K562 (cell line): ENCODE measurements at regions not wholly inside any gene's neighbourhood (a gene's known extent, or its start where the extent isn't known, plus 50 kb on each side); places are given as distances from the start of the nearest gene placed in this dataset.

Experiments
- ATAC-seq: fragments of 200-7000 bp; cut with Tn5 transposase; 3 replicates; pipeline ENCODE4 v1.9.1; 2020; ENCODE audit warnings: moderate library complexity
- BruUV-seq: library from RNA; stranded (reverse); fragments of 400-500 nt; replicated peaks from 2 replicates; lab custom pipeline; 2021; lab: Mats Ljungman, UMichigan
- CTCF ChIA-PET: fragments of 300-600 bp; formaldehyde crosslinking; extraction: SDS; loops from one replicate; lab custom pipeline; 2021; ENCODE audit warnings: low intra/inter-chr PET ratio; lab: Yijun Ruan, JAX
- POLR2A ChIA-PET: fragments of 300-600, 350-650 bp; sonication (Branson Sonifier 250); formaldehyde crosslinking; extraction: SDS; loops from one replicate; lab custom pipeline; 2021; ENCODE audit warnings: antibody characterized with exemption, inconsistent platforms; lab: Yijun Ruan, JAX
- DNase-seq, 4 experiments: peaks; one replicate each; pipeline versions ENCODE4 v3.0.0 to v3.0.0-alpha.2; 2011 to 2018; ENCODE audit warnings: low spot score in 3 of 4, mixed read lengths in 3 of 4; ENCODE audit errors: extremely low read depth in 1 of 4
- FAIRE-seq: peaks from 2 replicates; lab custom pipeline; 2011; peaks lifted over from hg19 to GRCh38; lab: Jason Lieb, UNC
- H2AFZ ChIP-seq: 2 replicates; pipeline ENCODE4 v1.6.0; 2011; ENCODE audit warnings: low read depth, low read length, control low read depth, inconsistent platforms
- H3K27ac ChIP-seq: fragments of 200-600 bp; 3 replicates; pipeline ENCODE4 v1.8.0; 2011; ENCODE audit warnings: low read depth, mild to moderate bottlenecking, control low read depth, inconsistent platforms, low read length, moderate library complexity, mixed read lengths; ENCODE audit errors: extremely low read depth
- H3K27me3 ChIP-seq, 2 experiments: fragments of 300-600 bp in 1 of 2; 2 replicates in 1 of 2; 3 replicates in 1 of 2; pipeline versions ENCODE4 v1.6.0 to v1.8.0; 2011; ENCODE audit warnings: inconsistent platforms in 2 of 2, low read length in 2 of 2, mild to moderate bottlenecking in 1 of 2, mixed read lengths in 1 of 2, moderate library complexity in 1 of 2; ENCODE audit not compliant: control insufficient read depth in 2 of 2, insufficient read depth in 2 of 2
- H3K36me3 ChIP-seq: fragments of 300-600 bp; 3 replicates; pipeline ENCODE4 v1.8.0; 2011; ENCODE audit warnings: mild to moderate bottlenecking, low read length, inconsistent platforms; ENCODE audit not compliant: control insufficient read depth, insufficient read depth
- H3K4me1 ChIP-seq, 2 experiments: fragments of 200-600 bp in 1 of 2; replicated peaks in 1 of 2; 2 replicates in 1 of 2; 3 replicates in 1 of 2; pipeline versions ENCODE4 v1.5.1 to v1.8.0; 2011; ENCODE audit warnings: inconsistent platforms in 2 of 2, low read length in 2 of 2, mild to moderate bottlenecking in 1 of 2, mixed read lengths in 1 of 2, moderate library complexity in 1 of 2; ENCODE audit not compliant: control insufficient read depth in 2 of 2, insufficient read depth in 2 of 2
- H3K4me2 ChIP-seq: 2 replicates; pipeline ENCODE4 v1.6.1; 2011; ENCODE audit warnings: low read length, control low read depth, inconsistent platforms, mixed read lengths; ENCODE audit not compliant: insufficient read depth
- H3K4me3 ChIP-seq: fragments of 200-600 bp; sonication (generic), shearing (Covaris generic); 2 replicates; pipeline ENCODE4 v1.5.1; 2016; ENCODE audit warnings: control low read depth, inconsistent platforms
- H3K79me2 ChIP-seq: fragments of 200-600 bp; 3 replicates; pipeline ENCODE4 v1.8.0; 2011; ENCODE audit warnings: low read length, inconsistent platforms; ENCODE audit not compliant: control insufficient read depth, insufficient read depth
- H3K9ac ChIP-seq, 2 experiments: 2 replicates each; pipeline versions ENCODE4 v1.6.0 to v1.6.1; 2011; ENCODE audit warnings: low read depth in 2 of 2, low read length in 2 of 2, control low read depth in 1 of 2, inconsistent platforms in 1 of 2, mild to moderate bottlenecking in 1 of 2, mixed read lengths in 1 of 2; ENCODE audit not compliant: insufficient read depth in 1 of 2
- H3K9me1 ChIP-seq: one replicate; pipeline ENCODE4 v1.6.0; 2011; ENCODE audit warnings: inconsistent platforms, mild to moderate bottlenecking, low read length, moderate library complexity; ENCODE audit not compliant: control insufficient read depth, insufficient read depth
- H3K9me3 ChIP-seq: replicated peaks from 2 replicates; pipeline ENCODE4 v1.5.1; 2011; ENCODE audit warnings: low read depth, low read length, inconsistent platforms; ENCODE audit not compliant: control insufficient read depth, insufficient read depth
- H4K20me1 ChIP-seq: replicated peaks from 2 replicates; pipeline ENCODE4 v1.6.1; 2011; ENCODE audit warnings: low read length, inconsistent platforms, mixed read lengths; ENCODE audit not compliant: control insufficient read depth, insufficient read depth
- CEBPG ChIP-seq, 3 experiments: fragments of 200-800 bp in 1 of 3; sonication (Bioruptor generic) in 1 of 3; sonication (generic) in 1 of 3; formaldehyde crosslinking in 1 of 3; IDR thresholded peaks in 2 of 3; conservative IDR thresholded peaks in 1 of 3; 2 replicates each; pipeline versions ENCODE4 v1.6.1 to v1.8.0; 2016 to 2022; ENCODE audit warnings: missing compliant biosample characterization in 2 of 3, missing genetic modification characterization in 2 of 3, mild to moderate bottlenecking in 1 of 3, missing genetic modification reagents in 1 of 3
- CHCHD3 ChIP-seq: fragments of 250-450 bp; sonication (Bioruptor Pico); IDR thresholded peaks from 2 replicates; pipeline ENCODE4 v2.1.2; 2022; ENCODE audit warnings: mild to moderate bottlenecking
- DDX20 ChIP-seq: fragments of 450-650 bp; IDR thresholded peaks from 2 replicates; pipeline ENCODE4 v1.6.1; 2016; ENCODE audit warnings: missing genetic modification characterization, low read depth, mild to moderate bottlenecking, missing compliant biosample characterization, moderate library complexity
- FOXM1 ChIP-seq, 2 experiments: fragments of 450-650 bp in 1 of 2; sonication (generic) in 1 of 2; formaldehyde crosslinking in 1 of 2; IDR thresholded peaks; 2 replicates each; pipeline versions ENCODE4 v1.6.1 to v1.9.0; 2017 to 2022; ENCODE audit warnings: low read depth in 2 of 2, mild to moderate bottlenecking in 2 of 2, missing genetic modification reagents in 1 of 2, moderate library complexity in 1 of 2
- HNRNPK ChIP-seq: fragments of 200-400 bp; formaldehyde crosslinking; IDR thresholded peaks from one replicate; pipeline ENCODE4 v1.6.1; 2018; ENCODE audit warnings: mild to moderate bottlenecking, low read depth, low read length; ENCODE audit not compliant: poor library complexity, severe bottlenecking
- ILF3 ChIP-seq: fragments of 450-650 bp; IDR thresholded peaks from 2 replicates; pipeline ENCODE4 v1.6.1; 2018; ENCODE audit warnings: antibody characterized with exemption, mild to moderate bottlenecking, moderate library complexity, borderline replicate concordance
- MAFK ChIP-seq: IDR thresholded peaks from 2 replicates; pipeline ENCODE4 v1.6.1; 2011; ENCODE audit warnings: low read length, improper control_type of control experiment
- NCOA2 ChIP-seq, 2 experiments: fragments of 450-650 bp; IDR thresholded peaks; 2 replicates each; pipeline ENCODE4 v1.6.1; 2018; ENCODE audit warnings: mild to moderate bottlenecking in 2 of 2, moderate library complexity in 1 of 2; ENCODE audit not compliant: partially characterized antibody in 2 of 2
- PCBP1 ChIP-seq: fragments of 200-400 bp; formaldehyde crosslinking; IDR thresholded peaks from 2 replicates; pipeline ENCODE4 v1.6.1; 2018; ENCODE audit warnings: mild to moderate bottlenecking, low read depth, low read length; ENCODE audit not compliant: poor library complexity, severe bottlenecking
- PCBP2 ChIP-seq: fragments of 200-400 bp; formaldehyde crosslinking; IDR thresholded peaks from 2 replicates; pipeline ENCODE4 v1.6.1; 2018; ENCODE audit warnings: low read length, low read depth, mild to moderate bottlenecking, moderate library complexity; ENCODE audit not compliant: poor library complexity, severe bottlenecking
- TBL1XR1 ChIP-seq, 2 experiments: IDR thresholded peaks; 2 replicates each; pipeline ENCODE4 v1.6.1; 2012; ENCODE audit warnings: improper control_type of control experiment in 2 of 2, low read length in 2 of 2, mild to moderate bottlenecking in 1 of 2
- ZNF311 ChIP-seq: fragments of 250-450 bp; sonication (Bioruptor Pico); IDR thresholded peaks from 2 replicates; pipeline ENCODE4 v1.4.0; 2020; ENCODE audit warnings: mild to moderate bottlenecking, moderate library complexity
- ZNF324 ChIP-seq: fragments of 250-450 bp; sonication (Bioruptor Pico); IDR thresholded peaks from 2 replicates; pipeline ENCODE4 v1.4.0; 2020; ENCODE audit warnings: mild to moderate bottlenecking
- WGBS: fragments of 100-300 bp; shearing (Covaris generic); methylation state at CpG from one replicate; pipeline ENCODE4 v1.1.6; 2016; ENCODE audit warnings: low coverage, mixed read lengths; ENCODE audit not compliant: insufficient coverage; ENCODE audit errors: missing lambda C conversion rate; 5-methylcytosine and 5-hydroxymethylcytosine counted together
- in situ Hi-C: fragments of 300-500 bp; cut with MboI; formaldehyde crosslinking; loops from 4 replicates; pipeline ENCODE4 v1.15.0; 2018; ENCODE audit warnings: inconsistent platforms, mixed read lengths
- intact Hi-C: fragments of 100-400 bp; cut with micrococcal nuclease; formaldehyde crosslinking; loops from 2 replicates; pipeline ENCODE4 v1.14.2; 2022
- TF ChIP-seq, protein P1 (sequence below): fragments of 450-650 bp; IDR thresholded peaks from one replicate; pipeline ENCODE4 v1.6.1; 2018; ENCODE audit warnings: mild to moderate bottlenecking, moderate library complexity; ENCODE audit not compliant: partially characterized antibody

DNA sequence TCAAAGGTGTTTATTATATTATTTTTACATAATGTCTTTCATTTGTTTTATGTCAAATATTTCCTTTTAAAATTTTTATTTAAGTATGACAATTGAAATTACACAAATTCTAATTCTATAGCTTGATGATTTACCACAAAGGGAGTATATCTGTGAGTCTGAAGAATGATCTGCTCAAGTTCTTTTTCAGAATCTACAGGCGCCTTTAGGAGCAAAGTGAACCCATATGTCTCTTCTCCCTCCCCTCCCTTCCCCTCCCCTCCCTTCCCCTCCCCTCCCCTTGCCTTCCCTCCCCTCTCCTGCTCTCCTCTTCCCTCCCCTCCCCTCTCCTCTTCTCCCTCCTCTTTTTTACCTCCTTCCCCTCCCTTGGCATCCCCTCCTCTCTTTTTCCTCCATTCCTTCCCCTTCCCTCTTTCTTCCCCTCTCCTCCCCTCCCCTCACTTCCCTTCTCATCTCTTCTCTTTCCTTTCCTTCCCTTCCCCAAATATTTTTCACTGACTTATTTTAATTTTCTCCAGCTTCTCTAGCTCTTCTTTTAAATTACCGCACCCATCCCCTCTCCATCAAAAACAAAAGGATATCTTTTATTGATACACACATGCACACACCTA is 495.3 kb upstream of the PIK3R1 start:
- DNase-seq (no peak), FAIRE-seq (no peak), ATAC-seq (no peak)
- no peaks in the 10 kb centered on the region for H3K79me2 ChIP-seq
- H3K9ac ChIP-seq = no peak overlapping the region
- no peaks in the 10 kb centered on the region for H3K9me3 ChIP-seq
- no TSS peak for BruUV-seq
- ChIA-PET POLR2A (no interaction called here), CTCF (no interaction called here)
- in situ Hi-C loops = no loop called here
- no peak overlapping the region for H3K27ac ChIP-seq
- H4K20me1 ChIP-seq = no peaks in the 10 kb centered on the region
- intact Hi-C loops = no loop called here
- H2AFZ ChIP-seq = no peak overlapping the region
- no peak overlapping the region for H3K4me2 ChIP-seq
- no peaks in the 10 kb centered on the region for H3K36me3 ChIP-seq
- H3K27me3 ChIP-seq = no peaks in the 10 kb centered on the region
- TF ChIP-seq FOXM1 (IDR thresholded peaks at IDR 0.05; ENCODE audit: low read depth) (no peak), FOXM1 (CRISPR knock-in tag; IDR thresholded peaks at IDR 0.05; ENCODE audit: low read depth) (no peak), PCBP2 (peak; percentile 25), PCBP1 (peak; percentile 49), HNRNPK (peak; percentile 39)
- no peak overlapping the region for H3K4me3 ChIP-seq
- no peaks in the 10 kb centered on the region for H3K9me1 ChIP-seq
- 0% methylated on average over 1 of the region's 2 CpGs for WGBS
- H3K4me1 ChIP-seq = no peaks in the 10 kb centered on the region

DNA sequence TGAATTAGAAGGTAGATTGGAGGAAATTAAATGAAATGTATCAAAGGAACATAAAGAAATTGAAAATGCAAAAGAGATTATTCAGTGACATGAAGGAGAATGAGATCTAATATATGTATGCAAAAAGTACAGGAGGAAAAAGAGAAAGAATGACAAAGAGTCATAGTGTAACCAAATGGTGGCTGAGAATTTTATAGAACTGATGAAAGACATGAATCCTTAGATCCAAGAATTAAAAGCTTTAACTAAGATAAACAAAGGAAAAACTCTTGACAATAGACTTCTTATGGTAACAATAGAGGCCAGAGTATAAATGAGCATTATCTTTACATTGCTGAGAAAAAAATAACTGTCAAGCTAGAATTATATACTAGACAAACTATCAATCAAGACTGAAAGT is 505.4 kb upstream of the CD180 start:
- Histone ChIP-seq H4K20me1 (no peaks in the 10 kb centered on the region), H3K4me2 (no peak overlapping the region), H2AFZ (no peak overlapping the region), H3K9ac (no peak overlapping the region), H3K27ac (no peak overlapping the region), H3K9me3 (no peaks in the 10 kb centered on the region), H3K79me2 (no peaks in the 10 kb centered on the region), H3K4me3 (no peak overlapping the region), H3K9me1 (no peaks in the 10 kb centered on the region), H3K4me1 (no peaks in the 10 kb centered on the region), H3K36me3 (no peaks in the 10 kb centered on the region), H3K27me3 (no peaks in the 10 kb centered on the region)
- CTCF ChIA-PET = interaction anchor here (0.6 kb wide), 1 partner anchor 14 kb away, joined by 3 read pairs; no protein-coding TSS in a partner anchor
- POLR2A ChIA-PET = no interaction called here
- intact Hi-C loops (no loop called here), in situ Hi-C loops (no loop called here)
- DNase-seq = no peak
- no peak for FAIRE-seq
- no TSS peak for BruUV-seq
- ATAC-seq = no peak
- TF ChIP-seq ZNF311 (CRISPR knock-in tag) (no peak), NCOA2 (IDR thresholded peaks at IDR 0.05; ENCODE audit: partially characterized antibody in 2 of 2) (no peak), MAFK (no peak), CEBPG (CRISPR knock-in tag; IDR thresholded peaks at IDR 0.05) (no peak), CEBPG (tag; conservative IDR thresholded peaks at IDR 0.05 in 1 of 2, IDR thresholded peaks at IDR 0.05 in 1 of 2) (no peak), TBL1XR1 (IDR thresholded peaks at IDR 0.05; ENCODE audit: low read length in 2 of 2) (no peak), CHCHD3 (no peak), ILF3 (no peak), DDX20 (no peak), ZNF324 (CRISPR knock-in tag) (no peak)
- TF ChIP-seq, protein P1, sequence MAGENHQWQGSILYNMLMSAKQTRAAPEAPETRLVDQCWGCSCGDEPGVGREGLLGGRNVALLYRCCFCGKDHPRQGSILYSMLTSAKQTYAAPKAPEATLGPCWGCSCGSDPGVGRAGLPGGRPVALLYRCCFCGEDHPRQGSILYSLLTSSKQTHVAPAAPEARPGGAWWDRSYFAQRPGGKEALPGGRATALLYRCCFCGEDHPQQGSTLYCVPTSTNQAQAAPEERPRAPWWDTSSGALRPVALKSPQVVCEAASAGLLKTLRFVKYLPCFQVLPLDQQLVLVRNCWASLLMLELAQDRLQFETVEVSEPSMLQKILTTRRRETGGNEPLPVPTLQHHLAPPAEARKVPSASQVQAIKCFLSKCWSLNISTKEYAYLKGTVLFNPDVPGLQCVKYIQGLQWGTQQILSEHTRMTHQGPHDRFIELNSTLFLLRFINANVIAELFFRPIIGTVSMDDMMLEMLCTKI = no peak
